A549 (cell line): ENCODE measurements at regions not wholly inside any gene's neighbourhood (a gene's known extent, or its start where the extent isn't known, plus 50 kb on each side); places are given as distances from the start of the nearest gene placed in this dataset.

Experiments
- CEBPB ChIP-seq, 2 experiments: fragments of >200 bp in 1 of 2; sonication (Bioruptor Twin) in 1 of 2; formaldehyde crosslinking in 1 of 2; IDR thresholded peaks; 2 replicates each; pipeline ENCODE4 v1.6.1; 2012 to 2016
- CTCF ChIP-seq: fragments of >200 bp; sonication (Bioruptor Twin); formaldehyde crosslinking; IDR thresholded peaks from 3 replicates; pipeline ENCODE4 v1.5.1; 2016
- EP300 ChIP-seq, 2 experiments: fragments of >200 bp; sonication (Bioruptor Twin); formaldehyde crosslinking; IDR thresholded peaks; 2 replicates in 1 of 2; 3 replicates in 1 of 2; pipeline ENCODE4 v1.6.1; 2016 to 2017
- MAZ ChIP-seq: fragments of 150-350 bp; IDR thresholded peaks from 2 replicates; pipeline ENCODE4 v1.6.1; 2014; ENCODE audit warnings: antibody characterized with exemption, low read depth, low read length, borderline replicate concordance
- POLR2A ChIP-seq: IDR thresholded peaks from 2 replicates; pipeline ENCODE4 v1.6.1; 2012; ENCODE audit warnings: mild to moderate bottlenecking, low read length
- RAD21 ChIP-seq, 2 experiments: fragments of >200 bp in 1 of 2; sonication (Bioruptor Twin) in 1 of 2; formaldehyde crosslinking in 1 of 2; IDR thresholded peaks in 1 of 2; conservative IDR thresholded peaks in 1 of 2; 2 replicates in 1 of 2; 3 replicates in 1 of 2; pipeline ENCODE4 v1.6.1; 2012 to 2018; ENCODE audit warnings: inconsistent platforms in 1 of 2
- SMC3 ChIP-seq: fragments of >200 bp; sonication (Bioruptor Twin); formaldehyde crosslinking; IDR thresholded peaks from 3 replicates; pipeline ENCODE4 v1.6.1; 2018; ENCODE audit warnings: inconsistent platforms
- ZC3H11A ChIP-seq: fragments of 450-650 bp; IDR thresholded peaks from 2 replicates; pipeline ENCODE4 v1.6.1; 2014; ENCODE audit warnings: antibody characterized with exemption, mild to moderate bottlenecking
- TF ChIP-seq, protein P1 (sequence below): fragments of 450-650 bp; IDR thresholded peaks from 2 replicates; pipeline ENCODE4 v1.6.1; 2014; ENCODE audit warnings: antibody characterized with exemption

DNA sequence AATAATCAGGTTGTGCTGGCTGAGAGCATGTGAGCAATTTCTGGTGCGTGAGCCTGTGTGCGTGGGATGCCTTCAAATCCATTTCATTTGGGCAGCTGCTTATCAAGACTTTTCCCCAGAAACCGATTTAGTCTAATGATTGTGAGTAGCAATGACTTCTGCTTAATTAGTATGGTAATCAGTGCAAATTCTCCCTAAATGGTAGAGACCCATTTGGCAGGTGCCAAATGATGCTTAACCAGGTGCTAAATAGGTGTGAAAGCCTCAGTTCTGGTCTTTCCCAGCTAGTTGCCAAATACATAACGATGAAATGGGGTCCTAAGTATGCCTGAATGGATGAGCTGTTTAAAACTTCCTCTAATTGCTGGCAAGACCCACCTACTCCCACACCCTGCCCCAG lies 248.4 kb upstream of the CCDC196 start:
- no peak for TF ChIP-seq CTCF
- no peak for TF ChIP-seq SMC3
- TF ChIP-seq EP300 (IDR thresholded peaks at IDR 0.05): no peak
- no peak for TF ChIP-seq CEBPB (IDR thresholded peaks at IDR 0.05)
- TF ChIP-seq, protein P1, sequence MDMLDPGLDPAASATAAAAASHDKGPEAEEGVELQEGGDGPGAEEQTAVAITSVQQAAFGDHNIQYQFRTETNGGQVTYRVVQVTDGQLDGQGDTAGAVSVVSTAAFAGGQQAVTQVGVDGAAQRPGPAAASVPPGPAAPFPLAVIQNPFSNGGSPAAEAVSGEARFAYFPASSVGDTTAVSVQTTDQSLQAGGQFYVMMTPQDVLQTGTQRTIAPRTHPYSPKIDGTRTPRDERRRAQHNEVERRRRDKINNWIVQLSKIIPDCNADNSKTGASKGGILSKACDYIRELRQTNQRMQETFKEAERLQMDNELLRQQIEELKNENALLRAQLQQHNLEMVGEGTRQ: no peak
- TF ChIP-seq MAZ: no peak
- TF ChIP-seq RAD21 (conservative IDR thresholded peaks at IDR 0.05 in 1 of 2, IDR thresholded peaks at IDR 0.05 in 1 of 2): no peak
- no peak for TF ChIP-seq ZC3H11A
- no peak for TF ChIP-seq POLR2A
